ENCODE measurements at regions not wholly inside any gene's neighbourhood (a gene's known extent, or its start where the extent isn't known, plus 50 kb on each side); places are given as distances from the start of the nearest gene placed in this dataset.

GRCh38 chr2:234879671-234880455 is 72.0 kb upstream of the SH3BP4 start:
- TF ChIP-seq PATZ1 (CRISPR knock-in tag; IDR thresholded peaks at IDR 0.05; ENCODE audit: borderline replicate concordance), result no peak
- TF ChIP-seq ZFP30 (CRISPR knock-in tag; IDR thresholded peaks at IDR 0.05), result no peak
- no peak for TF ChIP-seq RARB (CRISPR knock-in tag; IDR thresholded peaks at IDR 0.05)
- TF ChIP-seq ESRRG (CRISPR knock-in tag; IDR thresholded peaks at IDR 0.05), result no peak
- no peak for TF ChIP-seq POU6F1 (CRISPR knock-in tag; IDR thresholded peaks at IDR 0.05; ENCODE audit: borderline replicate concordance, low read depth)
- no peak for TF ChIP-seq TOX (CRISPR knock-in tag; IDR thresholded peaks at IDR 0.05; ENCODE audit: borderline replicate concordance)

Measured in SK-N-SH treated with all-trans-retinoic acid at 6 μM for 48 hours (cell line).